ENCODE measurements at regions not wholly inside any gene's neighbourhood (a gene's known extent, or its start where the extent isn't known, plus 50 kb on each side); places are given as distances from the start of the nearest gene placed in this dataset.
A peak's percentile ranks its signal among the peaks of the same experiment; 100 is the strongest.

DNA sequence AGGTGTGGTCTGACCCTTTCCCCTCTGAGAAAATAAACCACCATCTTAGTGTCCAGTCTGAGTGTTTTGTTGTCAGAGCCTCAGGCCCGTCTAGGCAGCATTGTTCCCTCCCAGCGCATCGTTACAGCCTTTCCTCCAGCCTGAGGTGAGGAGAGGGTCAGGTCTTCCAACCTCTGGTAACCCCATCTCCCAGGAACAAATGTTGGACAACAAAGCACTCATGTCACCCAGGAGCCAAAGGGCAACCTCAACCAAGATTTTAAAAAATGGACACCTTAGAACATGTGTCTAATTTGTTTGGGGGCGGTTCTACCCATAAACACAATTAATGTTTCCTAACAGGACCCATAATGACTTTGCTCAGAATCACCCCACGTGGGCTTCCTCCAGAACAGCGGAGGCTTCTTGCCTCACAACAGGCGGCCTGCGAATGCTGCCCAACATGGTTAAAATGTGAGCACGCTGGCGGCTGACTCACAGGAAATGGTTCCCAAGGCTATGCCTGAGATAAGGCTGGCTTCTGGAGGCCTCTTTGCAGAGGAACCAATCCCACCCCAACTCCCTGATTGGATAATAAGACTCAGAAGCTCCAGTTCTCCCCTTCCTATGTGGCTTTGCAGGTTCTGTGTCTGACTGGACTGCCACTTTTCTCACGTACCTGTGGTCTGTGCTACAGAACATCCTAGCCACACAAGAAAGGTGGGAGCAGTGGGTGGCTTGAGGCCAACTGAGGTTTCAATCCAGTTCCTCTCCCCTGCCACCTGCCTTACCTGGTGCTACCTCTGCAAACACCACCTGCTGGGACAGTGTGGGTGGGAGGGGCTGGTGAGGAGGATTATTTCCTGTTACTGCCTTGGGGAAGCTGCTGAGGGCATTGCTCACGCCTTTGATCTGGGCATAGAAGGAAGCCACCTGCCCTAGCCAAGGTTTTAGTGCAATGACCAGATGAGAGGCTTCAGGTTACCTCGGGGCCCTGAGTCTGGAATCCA lies 108.8 kb downstream of the B3GNT2 start:
- DNase-seq (ENCODE audit: low spot score) (peak; percentile 86), FAIRE-seq (peak; percentile 87)

DNA sequence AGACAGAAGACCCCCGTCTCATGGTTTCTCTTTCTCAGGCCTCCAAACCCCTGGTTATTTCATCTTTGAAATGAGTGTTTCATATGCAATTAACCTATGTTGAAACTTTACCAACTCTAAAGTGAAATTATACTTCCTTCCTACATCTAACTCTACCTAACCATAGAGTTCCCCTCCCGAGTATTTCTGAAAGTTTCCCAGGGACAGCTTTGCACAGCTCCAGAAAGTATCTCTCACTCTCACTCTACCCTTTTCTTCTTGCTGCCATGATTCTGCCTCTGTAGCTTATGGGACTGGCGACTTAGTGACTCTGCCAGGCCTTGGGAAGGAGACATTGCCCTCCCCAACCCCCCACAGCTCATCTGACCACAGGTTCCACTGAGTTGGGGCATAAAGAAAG lies 107.9 kb downstream of the B3GNT2 start:
- DNase-seq (ENCODE audit: low spot score) = no peak

DNA sequence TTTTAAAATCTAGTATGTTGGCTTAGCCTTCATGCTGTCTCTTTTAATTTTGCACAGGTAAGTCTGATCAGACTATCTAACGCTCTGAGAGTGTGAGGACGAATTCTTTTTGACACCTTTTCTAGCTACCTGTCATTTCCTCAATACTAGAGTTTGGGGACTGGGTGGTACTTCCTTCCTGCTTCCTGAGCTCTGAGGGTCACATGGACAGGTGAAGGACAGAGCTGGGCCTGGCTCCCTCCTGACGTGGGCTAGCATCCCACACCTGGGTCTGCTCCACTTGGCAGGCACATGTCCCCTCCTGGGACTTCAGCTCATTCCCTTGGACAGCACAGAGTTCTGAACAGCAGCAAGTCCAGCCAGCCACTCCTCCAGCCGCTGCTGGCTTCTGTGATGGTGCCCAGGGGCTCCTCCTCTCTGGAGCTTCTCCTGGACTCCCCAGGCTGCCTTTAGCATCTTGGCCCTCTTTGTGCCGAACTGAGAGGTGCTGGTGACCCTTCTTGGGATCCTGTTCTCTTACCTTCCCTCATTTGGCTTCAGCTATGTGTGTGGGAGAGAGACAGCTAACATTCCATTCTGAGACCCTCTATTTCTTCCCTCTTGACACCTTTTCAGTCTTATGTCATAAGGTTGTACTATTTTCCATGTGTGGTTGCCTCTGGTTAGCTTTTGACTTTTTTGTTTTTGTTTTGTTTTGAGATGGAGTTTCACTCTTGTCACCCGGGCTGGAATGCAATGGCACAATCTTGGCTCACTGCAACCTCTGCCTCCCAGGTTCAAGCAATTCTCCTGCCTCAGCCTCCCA lies 106.9 kb downstream of the B3GNT2 start:
- FAIRE-seq = no peak
- DNase-seq (ENCODE audit: low spot score) = no peak

More for the DNA sequence above, 107.9 kb downstream of the B3GNT2 start:
- FAIRE-seq = no peak

DNA sequence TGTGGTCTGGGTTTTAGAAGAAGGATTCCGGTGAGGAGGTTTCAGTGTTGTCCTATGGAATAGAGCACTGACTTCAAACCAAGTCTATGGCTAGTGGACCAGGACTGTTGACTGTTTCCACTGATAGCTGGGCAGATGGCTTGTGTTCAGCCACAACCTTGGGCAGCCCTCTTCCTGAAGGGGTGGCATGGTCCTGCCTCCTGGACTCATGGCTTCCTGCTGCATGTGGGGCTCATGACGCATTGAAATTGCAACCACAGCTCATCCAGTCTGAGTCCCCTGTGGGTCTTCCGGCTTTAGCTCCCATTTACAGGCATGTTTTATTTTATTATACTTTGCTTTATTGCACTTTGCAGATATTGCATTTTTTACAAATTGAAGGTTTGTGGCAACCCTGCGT lies 105.0 kb downstream of the B3GNT2 start:
- no peak for FAIRE-seq
- no peak for DNase-seq (ENCODE audit: low spot score)

DNA sequence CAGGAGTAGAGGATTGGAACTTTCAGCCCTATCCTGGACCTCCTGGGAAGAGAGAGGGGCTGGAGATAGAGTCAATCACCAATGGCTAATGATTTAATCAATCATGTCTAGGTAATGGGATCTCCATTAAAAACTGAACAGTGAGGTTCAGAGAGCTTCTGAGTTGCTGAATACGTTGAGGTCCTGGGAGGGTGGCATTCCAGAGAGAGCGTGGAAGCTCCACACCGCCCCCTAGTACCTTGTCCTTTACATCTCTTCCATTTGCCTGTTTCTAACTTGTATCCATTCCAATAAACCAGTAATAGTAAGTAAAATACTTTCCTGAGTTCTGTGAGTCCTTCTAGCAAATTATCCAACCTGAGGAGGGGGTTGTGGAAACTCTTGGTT lies 101.7 kb downstream of the B3GNT2 start:
- no peak for FAIRE-seq
- no peak for DNase-seq (ENCODE audit: low spot score)

DNA sequence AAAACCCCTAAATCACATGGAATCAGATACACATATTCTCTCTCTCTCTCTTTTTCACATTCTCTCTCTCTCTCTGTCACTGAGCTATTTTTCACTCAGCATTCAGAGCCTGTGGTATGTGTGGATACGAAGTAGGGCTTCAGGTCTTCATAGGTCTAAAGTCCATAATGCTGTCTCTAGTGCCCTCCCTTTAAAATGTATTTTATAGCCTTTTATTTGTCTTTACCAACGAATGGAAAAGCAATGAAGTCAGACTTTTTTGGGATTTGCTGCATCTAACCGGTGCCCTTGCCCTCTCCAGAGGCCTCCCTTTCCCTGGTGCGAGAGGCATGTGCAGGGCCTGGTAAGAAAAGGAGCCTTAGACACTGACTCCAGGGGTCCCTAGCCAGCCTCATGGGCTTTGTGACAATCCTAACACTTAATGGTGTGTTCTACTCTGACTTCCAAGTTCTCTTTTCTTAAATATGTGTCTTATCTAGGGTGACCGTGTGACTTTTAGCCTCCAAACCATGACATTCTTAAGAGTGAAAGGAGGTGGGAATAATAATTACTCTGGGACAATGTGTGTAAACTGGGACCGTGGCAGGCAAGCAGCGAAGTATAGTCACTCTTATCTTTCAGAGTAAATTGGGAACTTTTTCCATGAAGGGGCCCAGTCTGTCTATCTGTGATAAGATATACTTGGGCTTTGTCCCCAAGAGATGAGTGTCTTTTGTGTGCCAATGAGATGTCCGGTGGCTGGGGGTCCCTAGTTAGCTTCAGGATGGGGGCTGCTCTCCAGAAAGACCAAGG lies 101.1 kb downstream of the B3GNT2 start:
- no peak for FAIRE-seq
- DNase-seq (ENCODE audit: low spot score) = no peak

DNA sequence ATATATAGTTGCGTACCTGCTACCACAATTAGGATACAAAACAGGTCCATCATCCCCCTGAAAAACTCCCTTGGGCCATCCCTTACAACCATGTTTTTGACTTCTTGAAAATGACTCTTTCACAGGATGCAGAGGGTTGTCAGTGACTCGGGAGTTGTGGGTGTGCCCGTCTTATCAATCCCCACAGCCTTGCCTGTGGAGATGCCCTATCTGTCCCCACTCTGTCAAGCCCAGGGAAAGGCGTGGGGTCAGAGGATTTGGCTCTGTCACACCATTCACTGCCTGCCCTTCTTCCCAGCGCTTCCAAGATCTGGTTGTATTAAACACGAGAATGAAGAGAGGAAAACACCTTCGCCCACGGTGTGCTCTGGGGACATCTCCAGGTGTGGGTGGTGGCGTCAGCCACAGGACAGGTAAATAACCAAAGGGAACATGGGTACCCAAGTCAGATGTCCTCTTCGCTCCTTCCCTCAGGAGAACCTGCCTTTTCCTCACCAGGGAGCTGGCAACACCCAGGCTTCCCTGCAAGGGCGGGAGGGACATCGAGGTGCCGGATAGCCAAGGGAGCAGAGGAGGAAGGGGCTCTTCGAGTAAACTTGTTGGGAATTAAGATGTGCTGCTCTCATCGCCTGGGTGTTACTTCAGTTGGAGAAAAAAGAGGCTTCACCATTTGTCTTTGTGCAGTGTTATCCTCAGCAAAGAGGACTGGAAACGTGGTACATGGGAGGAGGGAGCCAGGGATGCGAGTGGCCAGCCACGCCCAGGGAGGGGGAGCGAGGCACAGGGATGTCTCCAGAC lies 100.3 kb downstream of the B3GNT2 start:
- FAIRE-seq = no peak
- DNase-seq (ENCODE audit: low spot score) = no peak

DNA sequence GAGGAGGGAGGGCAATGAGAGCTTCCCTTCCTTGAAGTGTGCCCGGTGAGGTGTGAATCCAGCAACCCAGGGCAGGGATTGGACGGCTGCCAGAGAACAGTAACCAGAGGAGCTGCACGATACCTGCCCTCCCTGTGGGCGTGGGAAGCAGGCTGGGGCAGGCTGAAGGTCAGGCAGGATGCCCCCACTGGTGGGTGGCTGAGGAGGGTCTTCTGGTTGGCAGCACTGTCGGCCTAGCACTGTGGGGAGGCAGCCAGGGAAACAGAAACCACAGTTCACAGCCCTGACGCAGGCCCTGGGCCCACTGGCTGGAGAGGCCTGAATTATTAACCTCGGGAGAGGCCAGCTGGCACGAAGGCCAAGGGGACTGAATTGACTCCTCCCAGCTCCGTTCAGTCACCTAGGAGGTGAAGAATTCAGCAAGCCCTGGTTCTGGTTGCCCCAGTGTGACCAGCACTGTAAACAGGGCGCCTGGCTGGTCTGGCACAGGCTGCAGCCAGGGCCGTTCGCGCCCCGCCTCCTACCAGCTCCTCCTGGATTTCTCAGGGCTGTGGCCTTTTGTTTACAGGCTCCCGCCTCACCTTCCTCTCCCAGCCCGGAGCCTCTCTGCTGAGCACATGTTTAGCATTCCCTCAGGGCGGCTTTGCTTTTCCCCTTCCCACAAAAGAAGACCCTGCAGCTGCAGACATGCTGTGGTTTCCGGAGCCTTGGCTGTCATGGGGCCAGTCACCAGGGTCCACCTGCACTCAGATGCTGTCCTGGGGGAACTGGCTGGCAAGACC lies 97.8 kb downstream of the B3GNT2 start:
- DNase-seq (ENCODE audit: low spot score) = peak; percentile 94
- peak; percentile 92 for FAIRE-seq

DNA sequence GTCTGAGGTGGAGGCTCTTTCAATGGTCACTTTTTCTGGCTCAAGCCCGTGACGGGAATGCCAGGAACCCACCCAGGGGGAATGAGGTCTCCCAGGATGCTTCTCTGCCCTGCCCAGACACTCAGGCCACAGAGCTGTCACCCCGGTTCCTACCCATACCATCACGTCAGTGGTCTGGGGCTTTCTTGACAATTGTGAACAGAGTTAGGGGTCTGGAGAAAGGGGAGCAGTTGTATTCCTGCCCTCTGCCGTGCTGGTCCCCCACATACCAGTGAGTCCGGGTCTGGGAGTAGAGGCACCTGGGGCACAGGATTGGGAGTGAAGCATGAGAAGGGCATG lies 97.2 kb downstream of the B3GNT2 start:
- FAIRE-seq = no peak
- DNase-seq (ENCODE audit: low spot score) = no peak

DNA sequence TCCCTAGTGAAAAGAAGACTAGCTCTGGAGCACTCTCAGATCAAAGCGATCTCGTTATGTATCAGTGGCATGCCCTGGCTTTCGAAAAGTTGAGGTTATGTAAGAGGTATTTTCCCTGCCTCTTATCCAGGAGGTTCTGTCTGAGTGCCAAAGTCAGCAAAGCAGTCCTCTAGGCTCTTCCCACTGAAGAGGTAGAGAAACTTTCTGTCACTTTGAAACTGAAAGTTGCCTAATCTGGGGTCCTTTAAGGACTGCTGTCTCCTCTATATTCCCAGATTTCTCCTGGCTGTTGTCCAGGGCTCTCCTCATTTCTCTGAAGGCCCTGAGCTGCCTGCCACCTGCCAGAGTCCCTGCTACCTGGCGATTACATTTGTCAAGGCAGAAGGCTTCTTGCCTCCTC lies 96.3 kb downstream of the B3GNT2 start:
- FAIRE-seq (no peak), DNase-seq (ENCODE audit: low spot score) (peak; percentile 11)

DNA sequence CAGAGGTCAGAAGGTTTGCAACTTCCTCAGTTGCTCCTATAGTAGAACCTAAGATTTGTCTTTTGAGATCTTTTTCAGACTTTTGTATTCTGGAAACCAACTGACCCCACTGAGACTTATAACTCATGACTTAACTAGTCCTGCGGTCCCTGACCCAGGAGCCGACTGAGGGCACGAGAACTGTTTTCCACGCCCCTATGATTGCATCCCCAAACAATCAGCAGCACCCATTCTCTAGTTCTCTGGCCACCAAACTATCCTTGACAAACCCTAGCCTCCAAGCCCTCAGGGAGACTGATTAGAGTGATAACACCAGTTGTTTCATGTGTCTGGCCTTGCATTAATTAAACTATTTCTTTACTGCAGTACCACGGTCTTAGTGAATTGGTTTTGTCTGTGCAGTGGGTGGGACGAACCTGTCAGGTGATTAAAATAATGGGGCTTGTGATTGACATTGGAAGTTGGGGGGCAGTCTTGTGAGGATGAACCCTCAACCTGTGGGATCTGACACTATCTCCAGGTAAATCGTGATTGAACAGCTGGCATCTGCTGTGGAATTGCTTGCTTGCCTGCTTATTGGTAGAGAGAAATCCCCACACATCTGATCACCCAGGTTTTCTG lies 95.7 kb downstream of the B3GNT2 start:
- no peak for FAIRE-seq

DNA sequence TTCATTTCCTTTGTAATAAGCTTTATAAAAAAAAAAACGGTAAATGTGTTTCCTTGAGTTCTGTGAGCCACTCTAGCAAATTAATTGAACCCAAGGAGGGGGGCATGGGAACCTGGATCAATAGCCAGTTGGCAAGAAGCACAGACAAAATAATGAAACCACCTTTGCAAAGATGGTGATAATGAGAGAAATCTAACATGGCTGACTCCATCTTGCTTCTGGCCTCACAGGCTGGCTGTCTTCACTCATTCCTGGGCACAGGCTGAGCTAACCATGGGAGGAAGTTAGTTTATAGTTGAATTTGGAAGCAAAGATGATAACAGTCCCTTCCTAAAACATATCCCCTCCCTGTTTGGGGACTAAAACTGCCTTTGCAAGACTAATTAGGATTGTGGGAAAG lies 95.1 kb downstream of the B3GNT2 start:
- no peak for FAIRE-seq

More for the DNA sequence above, 95.7 kb downstream of the B3GNT2 start:
- DNase-seq (ENCODE audit: low spot score) = no peak

DNA sequence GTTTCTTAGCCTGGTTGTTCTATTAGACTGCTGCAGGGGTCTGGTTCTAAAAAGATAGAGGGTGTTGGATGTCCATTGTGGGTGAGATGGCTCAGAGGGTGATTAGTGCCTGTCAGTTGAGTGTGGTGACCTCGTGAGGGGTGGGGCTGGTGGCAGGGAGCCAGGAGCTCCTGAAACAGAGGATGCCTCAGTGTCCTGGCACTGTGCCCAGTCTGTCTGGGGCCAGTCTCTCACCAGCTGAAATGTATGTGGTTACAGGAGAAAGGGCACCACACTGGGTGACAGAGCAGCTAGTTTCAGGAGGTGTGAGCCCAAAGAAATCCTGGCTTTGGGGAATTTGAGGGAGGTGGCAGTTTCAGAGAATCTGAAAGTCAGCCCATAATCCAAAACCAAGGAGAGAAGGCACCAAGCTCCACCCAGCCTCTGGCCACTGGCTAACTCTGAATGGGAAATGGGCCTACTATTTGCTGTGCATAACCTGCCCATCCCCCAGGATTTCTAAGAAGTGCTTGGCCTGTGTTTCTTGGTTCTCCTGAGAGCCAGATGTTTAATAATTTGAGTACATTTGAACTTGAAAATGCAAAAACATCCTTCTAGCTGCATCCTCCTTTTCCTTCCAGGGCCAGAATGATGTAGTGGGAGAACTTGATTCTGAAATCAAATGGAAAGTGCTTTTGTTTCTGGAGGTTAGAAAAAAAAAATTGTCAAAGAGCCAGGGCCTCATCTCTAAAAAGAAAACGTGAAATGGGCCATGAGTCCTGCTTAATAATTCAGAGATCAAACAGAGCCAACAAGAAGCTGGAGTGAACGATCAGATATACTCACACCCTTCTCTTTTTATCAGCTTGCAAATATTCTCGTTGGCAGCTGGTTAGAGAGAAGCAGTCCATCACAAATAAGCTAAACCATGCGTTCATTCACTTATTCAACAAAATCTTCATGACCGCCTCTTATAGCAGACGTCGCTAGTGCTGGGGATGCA lies 92.3 kb downstream of the B3GNT2 start:
- FAIRE-seq = peak; percentile 96
- DNase-seq (ENCODE audit: low spot score) = peak; percentile 98

More for the DNA sequence above, 95.1 kb downstream of the B3GNT2 start:
- DNase-seq (ENCODE audit: low spot score) = no peak

DNA sequence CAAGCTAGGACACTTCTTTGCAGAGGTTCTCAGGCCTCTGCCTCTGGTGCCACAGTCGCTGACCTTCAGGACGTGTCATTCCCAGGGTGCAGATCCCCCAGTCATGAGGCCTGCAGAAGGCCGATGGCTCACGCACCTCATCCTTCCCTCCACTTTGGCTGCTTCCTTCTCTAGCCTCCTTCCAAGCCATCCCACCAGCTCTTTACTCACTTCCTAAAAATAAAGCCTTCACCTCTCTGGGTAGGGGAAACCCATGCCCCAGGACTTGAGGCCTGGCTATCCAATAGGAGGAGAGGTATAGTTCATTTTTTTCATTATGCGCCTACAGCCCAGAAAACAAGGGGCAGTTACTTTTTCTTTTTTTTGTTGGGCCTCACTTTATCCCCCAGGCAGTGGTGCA lies 91.4 kb downstream of the B3GNT2 start:
- DNase-seq (ENCODE audit: low spot score) (no peak), FAIRE-seq (no peak)

DNA sequence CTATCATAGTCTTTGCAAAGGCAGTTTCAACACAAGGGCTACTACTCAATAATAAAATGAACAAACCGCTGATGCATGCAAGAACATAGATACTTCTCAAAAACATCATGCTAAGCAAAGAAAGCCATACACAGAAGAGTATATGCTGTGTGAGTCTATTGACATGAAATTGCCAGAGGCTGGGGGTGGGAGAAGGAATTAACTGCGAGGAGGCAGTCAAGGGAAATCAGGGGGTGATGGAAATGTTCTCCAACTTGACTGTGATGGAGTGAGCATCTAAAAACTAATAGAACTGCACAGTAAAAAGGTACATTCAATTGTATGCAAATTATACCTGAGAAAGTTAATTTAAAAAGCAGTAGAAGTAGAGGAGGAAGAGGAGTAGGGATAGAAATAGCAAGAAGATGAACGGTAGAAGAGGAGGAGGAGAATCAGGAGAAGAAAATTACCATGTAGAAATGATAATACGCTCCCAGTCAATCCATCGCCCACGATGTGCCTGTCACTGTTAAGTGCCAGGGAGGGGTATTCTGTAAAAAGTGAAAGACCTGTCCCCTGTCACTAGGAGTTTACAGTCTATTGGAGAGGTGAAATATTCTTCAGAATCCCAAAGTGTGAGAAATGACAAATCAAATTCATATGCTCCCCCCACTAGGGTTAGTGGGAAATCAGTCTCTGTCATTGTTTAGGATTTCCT lies 90.3 kb downstream of the B3GNT2 start:
- DNase-seq (ENCODE audit: low spot score) (no peak), FAIRE-seq (no peak)

DNA sequence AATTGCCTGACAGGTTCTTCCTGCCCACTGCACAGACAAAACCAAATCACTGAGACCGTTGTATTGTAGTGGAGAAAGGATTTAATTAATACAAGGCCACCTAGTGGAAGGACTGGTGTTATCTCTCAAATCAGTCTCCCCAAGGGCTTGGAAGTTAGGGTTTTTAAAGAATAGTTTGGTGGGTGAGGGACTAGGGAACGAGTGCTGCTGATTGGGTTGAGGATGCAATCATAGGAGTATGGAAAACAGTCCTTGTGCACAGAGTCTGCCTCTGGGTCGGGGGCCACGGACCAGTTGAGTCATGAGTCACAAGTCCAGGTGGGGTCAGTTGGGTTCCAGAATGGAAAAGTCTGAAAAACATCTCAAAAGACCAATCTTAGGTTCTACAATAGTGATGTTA lies 89.1 kb downstream of the B3GNT2 start:
- FAIRE-seq = no peak
- DNase-seq (ENCODE audit: low spot score) = no peak

DNA sequence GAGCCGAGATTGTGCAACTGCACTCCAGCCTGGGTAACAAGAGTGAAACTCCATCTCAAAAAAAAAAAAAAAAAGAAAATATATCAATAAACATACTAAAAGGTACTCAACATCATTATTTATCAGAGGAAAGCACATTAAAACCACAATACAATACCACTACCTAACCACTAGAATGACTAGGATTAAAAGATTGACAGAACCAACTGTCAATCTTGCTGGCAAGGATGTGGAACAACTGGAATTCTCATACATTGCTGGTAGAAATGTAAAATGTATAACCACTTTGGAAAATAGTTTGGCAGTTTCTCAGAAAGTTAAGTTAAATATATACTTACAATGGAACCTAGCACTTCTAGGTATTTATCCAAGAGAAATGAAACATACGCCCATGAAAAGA lies 88.6 kb downstream of the B3GNT2 start:
- no peak for DNase-seq (ENCODE audit: low spot score)
- no peak for FAIRE-seq

DNA sequence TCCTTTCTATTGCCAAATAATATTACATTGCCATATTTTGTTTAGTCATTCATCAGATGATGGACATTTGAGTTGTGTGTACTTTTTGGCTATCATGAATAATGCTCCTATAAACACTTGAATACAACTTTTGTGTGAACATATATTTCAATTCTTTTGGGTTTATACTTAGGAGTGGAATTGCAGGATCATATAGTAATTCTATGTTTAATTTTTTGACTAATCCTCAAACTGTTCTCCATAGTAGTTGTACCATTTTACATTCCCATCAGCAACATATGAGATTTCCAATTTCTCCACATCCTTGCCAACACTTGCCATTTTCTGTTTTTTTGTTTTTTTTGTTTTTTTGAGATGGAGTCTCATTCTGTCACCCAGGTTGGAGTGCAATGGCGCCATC lies 87.2 kb downstream of the B3GNT2 start:
- no peak for DNase-seq (ENCODE audit: low spot score)
- no peak for FAIRE-seq
